Stimulated activated CD4-positive, alpha-beta T cell treated with anti-CD3 and anti-CD28 coated beads, TNF-alpha, amount 100 ng/mL, for 1 hour (primary cell): ENCODE measurements at regions not wholly inside any gene's neighbourhood (a gene's known extent, or its start where the extent isn't known, plus 50 kb on each side); places are given as distances from the start of the nearest gene placed in this dataset.
"Not testable (repeated sequence)": the region's sequence is repeated elsewhere in the genome, so short reads cannot be mapped to it uniquely, and the experiment has no call there.

ENCODE experiments used
- DNase-seq, 3 donors: peaks; one replicate each; pipeline ENCODE4 v3.0.0-alpha.2; 2020; ENCODE audit warnings: low read depth in 3 of 3, low spot score in 1 of 3

GRCh38 chr13:78540058-78540457 is 63.3 kb downstream of the POU4F1 start:
- no peak for DNase-seq

- not testable (repeated sequence) for DNase-seq
Observed at GRCh38 chr13:78526044-78526443, 77.3 kb downstream of the POU4F1 start.

- DNase-seq = no peak
Observed at GRCh38 chr13:78524936-78525335, 78.4 kb downstream of the POU4F1 start.

GRCh38 chr13:78521091-78521490 is 82.3 kb downstream of the POU4F1 start:
- no peak for DNase-seq

GRCh38 chr13:78520425-78520824 is 82.9 kb downstream of the POU4F1 start:
- DNase-seq = no peak

GRCh38 chr13:78518482-78518881 is 84.9 kb downstream of the POU4F1 start:
- DNase-seq = not testable (repeated sequence)

GRCh38 chr13:78499802-78500201 is 103.5 kb downstream of the POU4F1 start:
- no peak for DNase-seq

- no peak for DNase-seq
Observed at GRCh38 chr13:78497702-78498355, 105.5 kb downstream of the POU4F1 start.

- no peak for DNase-seq
Observed at GRCh38 chr13:78491978-78492377, 111.4 kb downstream of the POU4F1 start.

GRCh38 chr13:78490225-78490624 is 113.1 kb downstream of the POU4F1 start:
- DNase-seq = not testable (repeated sequence)

GRCh38 chr13:78487707-78488106 is 115.6 kb downstream of the POU4F1 start:
- no peak for DNase-seq

GRCh38 chr13:78485803-78486202 is 117.5 kb downstream of the POU4F1 start:
- DNase-seq = no peak

- no peak for DNase-seq
Observed at GRCh38 chr13:78478183-78478582, 125.2 kb downstream of the POU4F1 start.

- DNase-seq = no peak
Observed at GRCh38 chr13:78476910-78477309, 126.4 kb downstream of the POU4F1 start.

GRCh38 chr13:78468621-78469020 is 134.7 kb downstream of the POU4F1 start:
- DNase-seq = no peak

GRCh38 chr13:78465250-78465649 is 138.1 kb downstream of the POU4F1 start:
- no peak for DNase-seq

GRCh38 chr13:78460176-78460575 is 143.2 kb downstream of the POU4F1 start:
- DNase-seq = no peak

GRCh38 chr13:78443839-78444238 is 159.5 kb downstream of the POU4F1 start:
- no peak for DNase-seq

- DNase-seq = no peak
Observed at GRCh38 chr13:78437781-78438180, 165.6 kb downstream of the POU4F1 start.

GRCh38 chr13:78436311-78436710 is 167.0 kb downstream of the POU4F1 start:
- no peak for DNase-seq

- no peak for DNase-seq
Observed at GRCh38 chr13:78431328-78431727, 172.0 kb downstream of the POU4F1 start.

- no peak for DNase-seq
Observed at GRCh38 chr13:78430811-78431210, 172.5 kb downstream of the POU4F1 start.

- no peak for DNase-seq
Observed at GRCh38 chr13:78430166-78430791, 173.1 kb downstream of the POU4F1 start.
